ENCODE measurements at regions not wholly inside any gene's neighbourhood (a gene's known extent, or its start where the extent isn't known, plus 50 kb on each side); places are given as distances from the start of the nearest gene placed in this dataset.
"Not testable (repeated sequence)": the region's sequence is repeated elsewhere in the genome, so short reads cannot be mapped to it uniquely, and the experiment has no call there.

GRCh38 chr12:59079002-59079401 lies 158.7 kb upstream of the LRIG3 start:
- DNase-seq = no peak

- DNase-seq = no peak
Measured at GRCh38 chr12:59077575-59078426, 157.5 kb upstream of the LRIG3 start.

DNA sequence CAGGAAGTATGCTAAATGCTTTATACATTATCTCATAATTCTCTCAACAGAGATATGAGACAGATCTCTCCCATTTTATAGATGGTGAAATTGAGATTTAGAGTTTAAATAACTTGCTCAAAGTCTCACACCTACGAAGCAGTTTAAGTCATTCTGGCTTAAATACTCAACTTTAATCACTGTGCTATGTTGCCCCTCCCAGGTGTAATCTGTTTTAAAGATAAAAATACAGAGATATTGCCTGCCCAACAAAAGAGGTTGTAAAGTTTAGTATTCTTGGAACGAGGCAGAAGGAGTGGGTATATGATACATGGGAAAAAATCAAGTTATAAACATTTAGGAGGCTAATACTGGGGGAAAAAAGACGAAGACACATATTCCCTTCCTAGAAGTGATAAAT lies 156.8 kb upstream of the LRIG3 start:
- no peak for DNase-seq

- DNase-seq = no peak
Measured at GRCh38 chr12:59076622-59077021, 156.3 kb upstream of the LRIG3 start.

DNA sequence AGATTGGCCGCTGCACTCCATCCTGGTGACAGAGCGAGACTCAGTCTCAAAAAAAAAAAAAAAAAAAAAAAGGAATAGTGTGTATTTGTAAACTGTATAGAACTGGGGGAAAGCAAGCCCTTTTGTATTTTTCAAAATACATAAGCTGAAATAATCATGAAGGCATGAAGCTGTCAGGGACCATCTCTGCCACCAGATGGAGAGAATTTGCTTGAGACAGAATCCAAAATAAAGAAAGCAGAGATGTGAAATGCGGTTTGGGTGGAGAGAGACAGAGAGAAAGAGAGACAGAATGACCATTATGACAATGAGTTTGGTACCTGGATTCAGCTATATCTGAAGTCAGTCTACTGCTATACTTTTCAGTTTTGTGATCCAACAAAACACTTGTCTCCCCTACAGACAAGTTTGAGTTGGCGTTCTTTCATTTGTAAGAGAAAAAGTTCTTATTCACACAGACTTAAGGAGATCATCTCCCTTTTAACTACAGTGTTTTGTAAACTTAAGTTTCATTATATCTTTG lies 155.7 kb upstream of the LRIG3 start:
- no peak for DNase-seq

GRCh38 chr12:59075141-59075540 lies 154.8 kb upstream of the LRIG3 start:
- no peak for DNase-seq

GRCh38 chr12:59070322-59070933 lies 150.1 kb upstream of the LRIG3 start:
- DNase-seq = no peak

DNA sequence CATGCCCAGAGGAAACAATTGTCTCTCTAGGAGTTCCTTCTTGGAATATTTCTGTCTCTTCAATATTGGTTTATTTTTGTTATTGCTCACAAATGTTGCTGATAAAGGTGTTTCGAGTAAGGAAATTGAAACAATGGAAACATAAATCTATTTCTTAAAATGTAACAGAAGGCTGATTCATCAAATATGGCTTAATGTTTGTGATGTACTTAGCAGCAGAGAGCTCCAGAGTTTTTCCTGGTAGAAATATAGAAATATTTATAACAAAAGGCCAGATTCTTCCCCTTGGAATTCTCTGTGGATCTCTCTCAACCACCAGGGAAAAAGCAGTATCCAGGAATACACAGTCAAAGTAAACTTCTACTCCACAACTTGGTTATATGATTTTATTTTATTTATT lies 149.2 kb upstream of the LRIG3 start:
- no peak for DNase-seq

DNA sequence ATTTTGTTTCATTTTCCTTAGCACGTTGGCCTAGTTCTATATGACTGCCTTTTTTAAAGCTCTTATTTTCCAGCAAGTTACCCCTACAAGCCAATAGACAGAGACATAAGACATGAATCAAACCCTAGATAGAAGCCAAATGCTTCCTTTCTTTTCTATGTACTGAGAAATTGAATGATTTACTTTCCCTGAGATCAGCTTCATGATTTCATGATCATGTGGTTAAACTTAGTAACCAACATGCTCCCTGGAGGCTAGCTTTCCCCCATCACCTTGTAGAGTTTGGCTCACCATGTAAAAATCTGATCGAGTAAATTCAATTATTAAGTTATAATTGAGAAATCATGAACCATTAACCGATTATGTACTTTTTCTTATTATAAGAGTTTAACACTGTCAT lies 148.1 kb upstream of the LRIG3 start:
- no peak for DNase-seq

DNA sequence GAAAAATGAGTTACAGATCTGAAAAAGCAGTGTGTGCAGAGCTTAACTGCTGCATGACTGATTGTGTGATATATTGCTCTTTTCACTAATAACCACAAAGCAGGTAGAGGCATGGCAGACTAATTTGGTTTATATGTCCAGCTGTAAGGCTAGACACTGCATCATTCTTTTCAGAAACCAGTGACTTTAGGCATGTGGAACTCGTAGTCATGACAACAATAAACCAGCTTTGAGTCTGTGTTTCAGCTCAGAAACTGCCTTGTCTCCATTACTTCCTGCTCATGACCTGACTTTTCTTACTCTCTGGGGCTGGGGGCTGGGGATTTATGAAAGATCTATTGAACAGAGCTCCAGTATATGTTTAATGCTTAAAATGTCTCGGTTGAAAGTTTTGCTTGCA lies 146.8 kb upstream of the LRIG3 start:
- no peak for DNase-seq

- DNase-seq = no peak
Measured at GRCh38 chr12:59066445-59066844, 146.1 kb upstream of the LRIG3 start.

GRCh38 chr12:59059088-59059935 lies 139.0 kb upstream of the LRIG3 start:
- DNase-seq = no peak

DNA sequence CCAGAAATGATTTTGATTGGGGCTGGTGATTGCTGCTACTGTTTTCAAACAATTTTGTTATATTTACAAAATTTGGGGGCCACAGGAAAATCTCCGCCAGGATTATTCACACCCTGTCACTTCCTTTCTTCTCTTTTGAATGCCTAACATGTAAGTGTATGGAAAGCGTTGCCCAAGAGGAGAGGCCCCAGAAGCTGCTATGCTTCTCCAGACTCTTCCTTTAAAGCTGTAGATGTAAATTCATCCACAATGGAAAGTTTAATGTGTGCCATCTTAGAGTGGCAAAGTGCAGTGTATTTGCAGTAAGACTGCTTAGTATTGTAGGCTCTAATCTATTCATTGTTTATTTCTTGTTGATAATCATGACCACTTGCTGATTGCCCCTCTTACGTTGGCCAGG lies 136.7 kb upstream of the LRIG3 start:
- DNase-seq = no peak

GRCh38 chr12:59055204-59055860 lies 135.0 kb upstream of the LRIG3 start:
- no peak for DNase-seq

GRCh38 chr12:59053266-59053899 lies 133.1 kb upstream of the LRIG3 start:
- not testable (repeated sequence) for DNase-seq

DNA sequence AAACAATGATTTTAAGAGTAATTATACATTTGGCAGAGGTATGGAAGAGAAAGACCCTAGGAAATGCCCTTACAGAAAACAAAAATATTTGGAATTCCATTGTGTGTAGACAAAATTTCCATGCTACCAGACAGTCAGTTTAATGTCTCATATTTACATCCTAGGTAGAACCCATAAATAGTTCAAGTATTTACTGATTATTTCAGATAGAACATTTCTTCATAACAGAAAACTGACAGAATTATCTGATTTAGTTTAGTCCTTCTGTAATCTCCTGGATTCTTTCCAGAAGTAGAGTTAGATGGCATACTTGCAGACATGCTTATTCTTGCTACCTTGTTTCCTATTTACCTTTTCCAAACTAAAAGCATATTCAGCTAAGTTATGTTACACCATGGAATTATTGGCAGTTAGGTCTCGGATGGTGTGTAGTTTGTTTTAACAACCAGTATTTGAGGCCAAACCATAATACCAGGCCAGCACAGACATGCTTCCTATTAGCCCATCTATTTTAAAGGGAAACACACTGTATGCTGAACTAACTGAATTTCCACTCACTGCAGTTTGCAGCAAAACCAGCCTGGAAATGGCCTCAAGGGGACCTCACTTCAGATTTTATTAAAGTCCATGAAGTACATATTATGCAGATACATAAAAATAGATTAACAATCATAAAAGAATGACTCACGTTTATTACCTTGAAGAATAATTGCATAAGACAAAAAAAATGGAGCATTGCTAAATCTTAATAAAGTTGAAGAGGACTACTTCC lies 126.6 kb upstream of the LRIG3 start:
- DNase-seq = no peak

- no peak for DNase-seq
Measured at GRCh38 chr12:59044791-59045190, 124.5 kb upstream of the LRIG3 start.

GRCh38 chr12:59041241-59042121 lies 121.2 kb upstream of the LRIG3 start:
- no peak for DNase-seq

DNA sequence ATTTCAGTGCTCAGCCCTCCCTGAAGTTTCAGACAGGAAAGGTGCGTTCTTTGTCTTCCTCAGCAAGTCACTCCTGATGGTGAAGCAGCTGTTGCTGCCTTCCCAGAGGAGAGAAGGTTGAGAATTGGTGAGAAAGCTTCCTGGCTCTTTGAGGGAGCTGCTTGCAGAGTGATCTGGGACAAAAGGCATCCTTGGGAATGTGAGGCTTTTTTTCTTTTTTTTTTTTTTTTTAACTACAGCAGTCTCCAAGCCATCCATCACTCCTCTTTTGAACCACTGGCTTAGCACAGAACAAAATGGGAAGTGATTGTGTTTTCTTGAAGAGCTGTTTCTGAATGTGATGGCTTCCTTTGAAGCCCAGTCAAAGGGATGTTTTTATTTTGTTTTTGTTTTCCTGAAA lies 120.4 kb upstream of the LRIG3 start:
- DNase-seq = no peak

- no peak for DNase-seq
Measured at GRCh38 chr12:59040043-59040442, 119.7 kb upstream of the LRIG3 start.

GRCh38 chr12:59039005-59039404 lies 118.7 kb upstream of the LRIG3 start:
- DNase-seq = no peak
